NK-92 treated with Interleukin-12 subunit alpha and Interleukin-12 subunit beta, amount 100 ng/mL, for 24 hours (cell line): ENCODE measurements at regions not wholly inside any gene's neighbourhood (a gene's known extent, or its start where the extent isn't known, plus 50 kb on each side); places are given as distances from the start of the nearest gene placed in this dataset.
"Not testable (repeated sequence)": the region's sequence is repeated elsewhere in the genome, so short reads cannot be mapped to it uniquely, and the experiment has no call there.

Experiments used
- DNase-seq: peaks from one replicate; lab custom pipeline; 2025; lab: John Stamatoyannopoulos, UW

DNA sequence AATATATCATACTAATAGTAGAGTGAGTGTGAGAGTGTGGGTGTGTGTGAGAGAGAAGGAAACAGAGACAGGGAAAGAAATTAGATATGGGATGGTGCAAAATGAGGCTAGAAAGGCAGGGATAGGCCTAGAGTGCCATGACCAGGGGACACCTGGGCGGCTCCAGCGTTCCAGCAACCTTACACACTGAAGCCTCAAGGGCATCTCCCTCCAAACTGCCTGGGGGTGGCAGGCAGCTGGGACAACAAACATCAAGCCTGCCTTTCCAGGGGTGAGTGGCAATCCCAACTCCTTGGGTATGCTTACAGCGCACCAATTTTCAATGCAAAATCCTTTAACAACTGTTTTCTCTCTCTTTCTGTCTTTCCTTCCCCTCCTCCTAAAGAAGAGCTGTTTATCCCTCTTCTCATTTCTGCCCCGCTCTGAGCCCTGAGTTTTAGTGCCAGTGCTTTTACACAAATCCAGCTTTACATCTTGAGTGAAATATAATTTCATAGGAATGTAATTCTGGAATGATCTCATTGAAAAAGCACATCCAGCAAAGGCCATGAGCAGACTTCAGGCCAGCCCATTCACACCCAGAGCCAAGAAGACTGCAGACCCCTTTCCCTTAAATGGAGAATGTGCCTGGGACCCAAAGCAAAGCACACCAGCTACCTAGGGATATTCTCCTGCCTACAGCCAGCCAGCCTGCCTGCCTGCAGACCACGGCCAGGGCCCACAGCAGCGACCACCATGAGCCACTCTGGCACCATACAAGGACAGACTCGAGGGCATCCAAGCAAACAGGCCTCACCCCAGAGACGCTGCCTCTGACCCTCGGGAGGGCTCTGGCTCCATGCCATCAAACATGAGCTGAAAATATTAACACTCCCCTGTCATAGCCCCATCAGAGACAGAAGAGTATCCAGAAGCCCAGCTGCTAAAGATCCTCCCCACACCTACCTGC lies 90.3 kb downstream of the RPL27A start:
- no peak for DNase-seq

DNA sequence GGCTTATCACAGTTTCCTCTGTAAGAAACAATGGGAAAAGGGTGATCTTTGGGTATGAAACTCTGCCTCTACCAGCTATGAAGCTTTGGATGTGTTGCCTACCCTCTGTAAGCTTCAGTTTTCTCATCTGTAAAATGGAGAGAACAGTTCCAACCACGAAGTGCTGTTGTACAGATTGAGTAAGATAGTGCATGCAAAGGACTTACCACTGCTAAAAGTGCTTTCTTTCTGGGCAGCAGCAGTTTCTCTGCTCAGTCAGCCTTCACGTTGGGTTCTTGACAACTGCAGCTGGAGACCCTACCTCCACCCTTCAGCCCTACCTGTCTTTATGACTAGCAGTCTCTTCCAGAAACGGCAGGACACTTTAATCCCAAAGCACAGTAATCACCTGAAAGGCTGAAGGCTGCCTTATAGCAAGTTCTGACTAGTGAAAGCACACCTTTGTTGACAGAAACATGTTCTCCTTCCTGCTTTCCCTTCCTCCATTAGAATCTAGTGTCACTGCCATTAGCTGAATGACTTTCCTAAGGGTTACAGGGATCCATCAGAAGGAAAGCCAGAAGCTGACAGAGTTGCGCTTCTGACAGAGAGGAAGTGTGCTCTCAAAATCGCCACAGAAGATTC lies 91.4 kb downstream of the RPL27A start:
- DNase-seq = no peak

DNA sequence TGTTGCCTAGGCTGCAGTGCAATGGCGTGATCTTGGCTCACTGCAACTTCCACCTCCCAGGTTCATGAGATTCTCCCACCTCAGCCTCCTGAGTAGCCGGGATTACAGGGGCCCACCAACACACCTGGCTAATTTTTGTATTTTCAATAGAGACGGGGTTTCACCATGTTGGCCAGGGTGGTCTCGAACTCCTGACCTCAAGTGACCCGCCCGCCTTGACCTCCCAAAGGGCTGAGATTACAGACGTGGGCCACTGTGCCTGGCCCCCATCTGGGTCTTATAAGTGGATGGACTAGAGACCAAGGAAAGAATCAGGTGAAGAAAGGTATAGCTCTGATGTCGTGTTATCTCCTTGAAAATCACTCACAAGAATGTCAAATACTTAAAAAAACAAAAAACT lies 92.3 kb downstream of the RPL27A start:
- not testable (repeated sequence) for DNase-seq

DNA sequence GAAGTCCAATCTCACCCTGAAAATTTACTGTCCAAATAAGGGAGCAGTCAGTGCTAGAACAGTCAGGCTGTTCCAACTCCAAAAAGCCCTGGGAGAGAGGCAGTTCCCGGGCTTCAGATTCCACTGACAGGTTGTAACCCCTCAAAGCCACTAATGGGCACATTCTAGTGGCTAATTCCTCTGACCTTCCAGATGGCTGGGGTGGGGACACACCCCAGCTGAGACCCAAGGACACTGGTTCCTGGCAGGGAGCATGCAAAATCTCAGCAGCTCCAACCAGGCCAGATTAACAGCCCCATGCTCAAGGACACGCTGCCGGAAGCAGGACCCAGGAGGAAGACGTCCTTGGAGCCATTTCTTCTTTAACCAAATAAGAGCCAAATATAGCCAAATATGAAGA lies 92.7 kb downstream of the RPL27A start:
- no peak for DNase-seq

DNA sequence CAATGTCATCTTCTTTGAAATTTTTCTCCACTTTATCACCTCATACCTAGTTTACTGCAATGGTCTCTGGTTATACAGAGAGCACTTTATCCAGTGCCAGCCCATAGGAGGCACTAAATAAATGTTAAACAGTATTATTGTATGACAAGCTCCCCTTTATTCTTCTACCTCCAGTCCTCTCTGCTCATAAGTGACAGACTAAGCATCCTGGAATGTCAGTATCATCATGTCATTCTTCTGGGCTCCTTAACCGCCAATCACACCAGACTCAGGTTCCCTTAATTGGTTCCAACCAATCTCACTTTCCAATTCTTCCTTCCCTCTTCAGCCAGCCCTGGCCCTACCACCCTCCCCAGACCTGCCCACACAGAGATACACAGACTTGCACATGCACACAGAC lies 93.1 kb downstream of the RPL27A start:
- no peak for DNase-seq

DNA sequence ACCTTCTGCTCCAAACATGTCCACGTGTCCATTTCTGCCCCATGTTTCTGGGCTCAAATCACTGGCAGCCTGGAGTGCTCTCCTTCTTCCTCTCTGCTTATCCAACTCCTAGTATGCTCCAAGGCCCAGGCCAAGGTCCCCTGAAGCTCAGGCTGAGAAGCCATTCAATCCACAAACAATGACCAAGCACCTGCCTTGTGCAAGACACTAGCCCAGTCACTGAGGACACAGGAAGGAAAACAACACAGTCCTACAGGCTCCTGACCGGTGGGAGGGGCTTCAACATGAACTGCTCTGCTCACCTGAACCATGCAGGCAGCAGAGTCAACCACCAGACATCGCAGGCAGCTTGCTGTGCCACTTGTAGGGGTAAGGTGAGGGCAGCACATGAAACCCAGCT lies 93.6 kb downstream of the RPL27A start:
- DNase-seq = no peak

DNA sequence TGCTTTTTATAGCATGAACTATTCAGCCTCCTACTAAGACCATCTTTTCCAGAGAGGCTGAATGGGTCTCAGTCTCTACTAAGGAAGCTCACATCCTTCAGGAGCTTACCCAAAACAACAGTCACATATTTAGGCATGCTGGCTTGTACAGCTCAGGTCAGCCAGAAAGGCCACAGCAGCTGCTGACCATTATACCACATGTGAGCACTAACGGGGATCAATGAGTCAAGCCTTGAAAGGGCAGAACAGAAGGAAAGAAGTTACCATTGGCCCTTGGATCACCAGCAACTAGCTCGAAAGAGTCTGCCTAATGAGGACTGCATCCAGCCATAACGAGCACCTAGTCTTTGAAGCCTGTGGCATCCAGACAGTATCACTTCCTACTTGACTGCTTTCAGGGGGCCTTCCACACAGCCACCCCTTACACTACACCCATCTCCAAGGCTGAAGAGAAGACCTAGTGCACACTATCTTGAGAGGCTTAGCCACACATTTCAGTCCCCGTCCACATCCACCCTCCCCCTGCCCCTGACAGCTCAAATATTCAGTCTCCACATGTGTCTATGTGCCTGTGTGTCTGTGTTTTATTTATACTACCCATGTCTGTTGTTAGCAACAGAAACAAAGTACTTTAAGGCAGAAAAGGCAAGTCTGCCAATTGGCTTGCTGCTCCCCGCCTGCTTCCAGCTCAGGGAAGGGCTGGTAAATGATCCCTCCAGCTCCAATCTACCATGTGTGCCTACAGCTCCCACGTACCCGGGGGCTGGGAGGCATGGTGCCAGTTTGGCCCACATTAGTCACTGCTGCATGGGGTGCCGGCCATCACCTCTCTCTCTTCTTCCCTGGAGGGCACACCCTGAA lies 95.5 kb downstream of the RPL27A start:
- DNase-seq = no peak

DNA sequence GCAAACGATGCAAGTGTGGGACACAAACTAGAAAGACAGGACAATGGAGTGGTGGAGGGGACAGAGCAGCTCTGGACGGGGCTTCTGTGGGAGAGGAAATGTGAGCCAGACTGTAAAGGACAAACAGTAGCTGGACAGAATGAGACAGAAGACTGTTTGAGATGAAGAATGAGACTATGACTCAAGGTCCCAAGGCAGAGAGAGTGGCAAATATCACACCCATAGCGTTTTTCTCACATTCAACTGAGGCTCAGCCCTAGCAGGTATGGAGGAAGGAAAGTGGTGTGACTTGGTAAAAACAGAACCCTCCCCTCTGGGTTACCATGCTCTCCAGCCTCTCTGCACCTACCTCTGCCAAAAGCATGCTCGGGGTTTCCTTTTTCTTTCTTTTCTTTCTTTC lies 96.5 kb downstream of the RPL27A start:
- no peak for DNase-seq

DNA sequence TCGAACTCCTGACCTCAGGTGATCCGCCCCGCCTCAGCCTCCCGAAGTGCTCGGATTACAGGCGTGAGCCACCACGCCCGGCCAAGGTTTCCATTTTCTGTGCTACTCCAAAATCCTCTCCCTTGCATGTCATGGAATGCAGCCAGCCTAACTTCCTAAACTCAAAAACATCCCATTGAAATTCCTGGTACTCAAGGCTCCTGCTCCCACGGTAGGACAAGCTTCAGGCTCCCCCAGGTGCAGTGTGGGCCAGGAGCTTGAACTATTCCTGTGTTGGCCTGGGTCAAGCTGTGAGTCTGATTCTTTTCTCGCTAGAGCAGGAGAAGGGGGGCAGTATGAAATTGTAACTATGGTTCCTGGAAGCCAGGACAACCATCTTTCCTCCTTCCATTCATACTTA lies 97.1 kb downstream of the RPL27A start:
- DNase-seq = no peak

DNA sequence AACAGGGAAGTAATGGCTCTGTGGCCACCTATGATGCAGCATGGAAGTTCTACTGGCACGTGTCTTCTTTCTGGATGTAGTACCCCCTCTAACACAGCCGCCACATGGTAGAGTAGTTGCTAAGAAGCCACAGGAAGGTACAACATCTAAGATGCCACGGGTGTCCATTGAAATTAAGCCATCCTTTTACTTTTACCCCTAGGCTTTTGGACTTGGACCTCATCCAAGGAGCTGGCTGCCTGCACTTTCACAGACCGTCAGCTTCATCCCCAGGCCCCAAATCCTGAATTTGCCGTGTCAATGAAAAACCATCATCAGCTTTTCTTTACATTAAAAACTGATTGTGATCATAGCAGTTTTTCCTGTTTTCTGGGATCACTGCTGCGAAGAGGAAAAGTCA lies 102.4 kb downstream of the RPL27A start:
- no peak for DNase-seq

DNA sequence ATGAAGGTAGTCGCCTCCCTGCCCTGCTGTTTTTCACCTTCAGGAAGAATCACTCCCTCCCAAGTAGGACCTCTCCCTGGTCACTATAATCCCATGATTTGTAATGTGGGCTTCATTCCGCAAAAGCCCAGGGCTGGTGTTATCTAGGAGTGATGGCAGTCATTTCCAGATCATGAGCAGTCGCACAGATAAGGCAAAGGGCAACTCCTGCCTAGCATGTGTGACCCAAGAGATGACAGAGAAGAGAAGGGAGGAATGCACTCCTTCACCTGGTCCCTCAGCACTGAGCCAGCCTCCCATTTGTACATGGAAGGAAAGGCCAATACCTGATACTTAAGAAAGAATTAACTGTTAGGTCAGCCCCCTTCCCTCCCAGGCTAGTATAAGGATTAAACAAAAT lies 102.9 kb downstream of the RPL27A start:
- no peak for DNase-seq

DNA sequence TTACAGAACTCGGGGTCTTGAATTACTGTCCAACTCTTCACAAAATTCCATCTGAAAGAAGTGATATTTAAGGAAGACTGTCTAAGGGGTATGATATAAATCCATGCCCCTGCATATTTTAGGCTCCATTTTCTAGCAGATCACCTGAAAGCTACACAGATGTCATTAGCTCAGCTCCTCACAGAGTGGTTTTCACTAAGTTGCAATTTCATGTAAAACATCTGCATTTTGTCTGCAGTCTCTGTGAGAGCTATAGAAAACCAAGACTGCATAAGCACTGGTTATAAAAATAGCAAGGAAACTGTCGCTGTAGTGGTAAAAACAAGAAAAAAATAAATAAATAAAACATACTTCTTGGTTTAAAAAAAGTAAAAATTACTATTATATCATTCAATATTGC lies 103.4 kb downstream of the RPL27A start:
- DNase-seq = no peak

DNA sequence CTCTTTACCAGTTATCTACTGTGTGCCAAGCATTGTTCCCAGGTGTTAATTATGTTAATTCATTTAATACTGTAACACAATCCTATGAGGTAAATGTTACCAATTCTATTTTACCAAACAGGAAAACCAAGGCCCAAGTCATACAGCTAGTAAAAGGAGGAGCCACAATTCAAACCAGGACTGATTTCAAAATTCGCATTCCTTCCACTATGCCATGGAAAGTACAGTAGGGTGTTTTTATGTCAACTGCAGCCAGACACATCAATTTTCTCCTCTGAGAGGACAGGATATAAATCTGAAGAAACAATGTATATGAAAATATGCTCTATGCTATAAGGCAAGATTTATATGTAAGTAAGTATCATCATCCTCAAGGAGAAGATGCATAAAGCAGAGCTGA lies 104.3 kb downstream of the RPL27A start:
- no peak for DNase-seq

DNA sequence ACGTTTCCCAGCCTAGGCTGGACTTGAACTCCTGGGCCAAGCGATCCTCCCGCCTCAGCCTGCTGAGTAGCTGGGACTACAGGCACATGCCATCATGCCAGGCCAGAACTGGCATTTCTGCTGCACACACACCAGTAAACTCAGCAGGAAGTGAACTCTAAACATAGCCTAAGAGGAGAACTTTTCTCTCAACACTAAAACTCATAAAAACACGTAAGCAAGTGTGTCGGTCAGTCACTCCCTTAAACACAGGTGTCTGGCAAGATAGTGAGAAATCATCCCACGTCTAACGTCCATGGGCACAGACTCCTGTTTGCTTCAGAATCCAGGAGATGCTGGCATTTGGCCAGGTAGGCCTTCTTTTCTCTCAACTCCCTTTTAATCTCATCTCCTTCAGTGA lies 104.8 kb downstream of the RPL27A start:
- no peak for DNase-seq

DNA sequence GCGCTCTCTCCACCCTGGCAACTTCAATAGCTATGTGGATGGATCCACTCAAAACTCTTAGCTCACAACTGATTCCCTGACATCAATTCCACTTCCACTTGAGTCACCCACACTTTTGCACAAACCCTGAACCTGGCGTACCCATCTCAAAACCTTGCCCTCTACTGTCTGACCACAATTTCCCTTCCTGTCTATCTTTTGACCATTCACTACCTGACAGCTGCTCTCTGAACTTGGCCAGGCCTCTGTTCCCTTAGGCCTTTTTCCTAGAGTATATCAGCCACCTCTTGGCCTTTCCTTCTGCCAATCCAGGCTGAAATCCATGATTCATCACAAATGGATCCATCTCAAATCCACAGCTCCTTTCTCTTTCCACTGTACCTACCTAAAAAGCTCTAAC lies 106.0 kb downstream of the RPL27A start:
- DNase-seq = no peak

DNA sequence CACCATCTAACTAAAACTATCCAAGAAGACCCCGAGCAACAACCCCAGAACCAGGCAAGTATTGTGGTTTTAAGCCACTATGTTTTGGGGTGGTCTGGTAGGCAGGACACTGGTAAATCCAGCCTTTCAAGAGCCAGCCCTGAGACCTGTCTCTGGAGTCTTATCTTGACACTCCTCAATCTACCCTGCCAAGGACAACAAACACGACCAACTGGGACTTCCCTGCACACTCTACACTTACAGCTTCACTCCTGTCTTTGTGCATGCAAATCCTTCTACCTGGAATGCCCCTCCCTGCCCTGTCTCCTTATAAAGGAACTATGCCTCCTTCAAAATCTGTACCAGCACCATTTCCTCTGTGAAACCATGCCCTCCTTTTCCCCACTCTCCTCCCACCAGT lies 107.3 kb downstream of the RPL27A start:
- no peak for DNase-seq

DNA sequence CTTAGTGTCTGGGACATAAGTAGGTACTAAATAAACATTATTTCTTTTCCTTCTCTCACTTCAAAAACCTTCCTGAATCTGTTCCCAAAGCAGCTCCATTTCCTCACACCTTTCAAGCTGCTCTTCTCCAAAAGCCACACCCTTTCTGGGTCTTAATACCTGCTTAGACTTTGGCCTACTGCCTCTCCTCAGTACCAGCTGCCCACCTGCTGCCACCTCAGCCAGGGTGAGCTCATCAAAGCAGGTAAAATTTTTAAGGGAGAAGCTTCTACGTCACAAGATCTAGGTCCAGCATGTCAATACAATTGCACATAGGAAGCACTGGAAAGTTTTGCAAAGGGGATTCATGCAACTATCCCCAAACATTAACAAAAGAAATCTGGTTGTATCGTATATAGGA lies 108.4 kb downstream of the RPL27A start:
- DNase-seq = no peak

DNA sequence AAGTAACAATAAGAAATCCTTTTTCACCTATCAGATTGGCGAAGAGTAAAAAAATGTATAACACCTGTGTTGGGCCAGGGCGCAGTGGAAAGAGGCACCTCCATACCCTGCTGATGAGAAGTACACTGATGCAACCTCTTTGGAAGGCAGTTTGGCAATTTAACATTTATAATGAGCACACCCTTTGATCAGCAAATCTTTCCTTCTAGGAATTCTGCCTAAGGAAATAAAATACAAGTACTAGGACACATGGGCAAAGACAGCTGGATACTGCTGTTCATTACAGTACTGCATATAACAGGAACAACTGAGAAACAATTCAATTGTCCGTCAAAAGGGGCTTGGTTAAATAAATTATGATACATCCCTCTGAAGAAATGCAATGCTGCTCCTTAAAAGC lies 110.1 kb downstream of the RPL27A start:
- DNase-seq = no peak

DNA sequence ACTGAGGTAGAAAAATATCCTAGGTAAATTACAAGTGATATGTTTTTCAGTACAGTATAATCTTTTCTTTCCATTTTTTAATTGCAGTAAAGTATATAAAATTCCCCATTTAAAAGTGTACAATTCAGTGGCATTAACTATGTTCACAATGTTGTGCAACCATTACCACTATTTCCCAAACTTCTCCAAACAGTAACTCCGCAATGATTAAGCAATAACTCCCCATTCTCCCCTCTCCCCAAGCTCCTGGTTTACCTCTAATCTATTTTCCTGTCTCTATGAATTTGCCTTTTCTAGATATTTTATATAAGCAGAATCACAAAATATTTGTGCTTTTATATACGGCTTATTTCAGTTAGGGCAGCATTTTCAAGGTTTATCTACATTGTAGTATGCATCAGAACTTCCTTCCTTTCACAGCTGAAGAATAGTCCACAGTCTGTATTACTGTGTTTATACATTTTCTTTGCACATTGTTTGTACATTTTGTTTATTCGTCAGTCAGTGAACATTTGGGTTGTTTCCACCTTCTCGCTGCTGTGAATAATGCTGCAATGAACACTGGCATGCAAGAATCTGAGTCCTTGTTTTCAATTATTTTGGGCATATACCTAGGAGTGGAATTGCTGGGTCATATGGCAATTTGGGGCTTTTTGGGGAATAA lies 110.7 kb downstream of the RPL27A start:
- DNase-seq = no peak

DNA sequence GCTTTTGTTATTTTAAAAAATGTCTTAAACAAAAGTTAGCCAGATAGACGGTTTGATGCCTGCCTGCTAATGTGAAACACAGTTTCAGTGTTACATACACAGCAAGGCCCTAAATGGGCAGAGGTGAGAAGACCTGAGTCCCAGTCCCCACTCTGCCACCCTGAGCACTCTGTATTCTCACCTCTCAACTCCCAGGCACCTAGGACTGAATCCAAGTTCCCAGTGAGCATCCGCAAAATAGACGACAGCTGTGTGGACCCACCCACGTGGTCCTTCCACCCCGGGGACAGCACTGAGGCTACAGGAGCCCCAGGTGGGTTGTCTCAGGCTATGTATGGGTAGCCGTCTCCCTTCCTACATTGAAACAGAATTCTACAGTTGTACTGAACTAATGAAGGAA lies 111.5 kb downstream of the RPL27A start:
- DNase-seq = no peak

DNA sequence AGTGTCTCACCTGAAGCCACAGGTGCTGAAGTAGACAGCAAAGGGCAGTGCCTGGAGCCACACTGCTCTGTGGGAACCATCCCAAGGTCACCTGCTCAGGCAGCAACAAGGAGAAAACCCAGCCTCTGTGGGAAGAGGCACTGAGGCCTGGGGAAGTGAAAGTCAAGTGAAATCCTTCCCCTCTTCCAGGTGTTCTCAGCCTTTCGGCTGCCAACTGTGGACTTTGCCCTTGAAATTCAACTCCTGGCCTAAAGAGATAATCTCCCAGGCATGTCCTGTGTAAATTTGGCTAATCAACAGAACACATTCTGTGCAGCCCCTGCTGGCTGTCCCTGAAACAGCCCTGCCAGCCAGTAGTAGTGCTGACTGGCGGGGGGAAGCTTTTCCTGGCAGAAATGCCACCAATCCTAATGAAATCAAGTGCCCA lies 112.1 kb downstream of the RPL27A start:
- no peak for DNase-seq

DNA sequence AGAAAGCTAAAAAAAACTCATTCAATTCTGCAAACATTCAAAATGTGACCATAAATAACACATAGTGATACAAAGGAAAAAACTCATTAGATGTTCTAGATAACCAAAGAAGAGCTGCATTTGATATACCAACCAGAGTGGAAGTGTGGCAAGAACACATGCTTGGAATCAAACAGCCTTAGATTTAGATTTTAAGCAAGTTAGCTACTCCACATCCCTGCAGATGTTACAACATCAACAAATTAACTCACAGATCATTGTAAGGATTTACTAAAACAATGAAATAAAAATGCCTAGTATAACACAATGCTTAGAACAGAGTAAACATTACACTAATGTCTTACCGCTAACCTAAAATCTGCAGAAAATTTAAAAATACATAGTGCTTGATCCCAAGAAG lies 114.0 kb upstream of the AKIP1 start:
- no peak for DNase-seq
